ENCODE measurements at regions not wholly inside any gene's neighbourhood (a gene's known extent, or its start where the extent isn't known, plus 50 kb on each side); places are given as distances from the start of the nearest gene placed in this dataset.
"Not testable (repeated sequence)": the region's sequence is repeated elsewhere in the genome, so short reads cannot be mapped to it uniquely, and the experiment has no call there.

DNA sequence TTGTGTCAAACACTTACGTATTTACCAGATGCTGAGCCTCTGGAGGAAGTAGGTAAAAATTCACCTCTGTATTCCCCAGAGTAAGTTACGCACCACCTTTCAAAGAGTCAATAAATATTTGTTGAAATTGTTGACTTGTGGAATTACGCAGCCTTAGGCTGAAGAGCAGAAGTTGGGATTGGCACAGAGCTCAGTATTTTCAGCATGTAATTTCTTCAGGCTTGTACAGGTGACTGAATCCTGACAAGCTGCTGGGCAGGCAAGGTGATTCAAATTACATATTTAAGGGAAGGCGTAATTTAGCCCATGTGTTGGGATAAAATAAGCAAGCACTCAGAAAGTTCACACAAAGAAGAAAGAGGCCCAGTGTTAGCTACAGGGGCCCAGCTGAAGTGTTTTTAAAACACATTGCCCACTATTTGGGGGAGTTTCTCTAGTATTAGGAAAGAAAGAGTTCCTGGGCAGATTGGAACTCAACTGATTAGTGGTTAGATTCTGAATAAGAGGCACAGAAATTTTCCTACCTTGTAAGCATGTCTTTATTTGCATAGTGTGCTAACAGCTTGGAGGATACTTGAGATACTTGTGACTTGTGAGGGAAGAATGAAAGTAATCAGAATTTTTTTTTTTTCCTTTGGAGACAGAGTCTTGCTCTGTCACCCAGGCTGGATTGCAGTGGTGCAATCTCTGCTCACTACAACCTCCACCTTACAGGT is 165.3 kb upstream of the FBXL7 start:
- no peak for DNase-seq (ENCODE audit: low read depth)

- DNase-seq (ENCODE audit: low read depth), result no peak
Measured at GRCh38 chr5:15333091-15333490, 166.9 kb upstream of the FBXL7 start.

DNA sequence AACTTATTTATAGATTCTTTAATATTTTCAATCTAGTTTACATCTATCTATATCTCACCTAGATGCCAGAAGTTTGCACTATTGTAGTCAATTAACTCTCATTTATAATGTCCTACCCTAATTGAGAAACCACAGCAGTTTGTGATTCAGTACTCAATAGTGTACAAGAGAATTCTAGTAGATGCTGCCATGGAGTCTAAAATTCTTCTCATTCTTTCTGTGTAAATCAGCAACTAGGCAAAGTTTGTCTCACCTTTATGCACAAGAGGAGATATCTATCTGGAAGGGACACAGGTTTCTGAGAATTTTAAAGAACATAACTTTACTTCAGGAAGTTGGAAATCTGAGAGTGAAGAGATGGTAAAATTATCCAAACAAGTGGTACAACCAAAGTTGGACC is 173.0 kb upstream of the FBXL7 start:
- no peak for DNase-seq (ENCODE audit: low read depth)

DNA sequence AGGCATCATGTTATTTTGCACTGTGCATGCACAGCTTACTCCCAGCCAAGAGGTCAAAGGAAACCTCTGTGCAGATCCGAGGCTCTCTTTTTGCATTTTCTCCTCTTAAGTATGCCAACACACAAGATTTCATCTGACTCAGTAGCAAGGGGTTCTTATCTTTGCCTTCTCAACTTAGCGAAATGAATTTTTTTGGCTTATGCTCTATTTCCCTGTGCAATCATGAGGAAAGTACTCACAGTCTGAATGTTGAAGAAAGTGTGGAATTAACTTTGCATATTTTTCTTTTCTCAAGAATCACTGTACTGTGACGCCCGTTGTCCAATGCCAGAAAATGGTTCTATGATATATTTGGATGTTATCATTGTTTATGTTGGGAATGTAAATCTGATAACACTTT is 173.5 kb upstream of the FBXL7 start:
- DNase-seq (ENCODE audit: low read depth), result no peak

- no peak for DNase-seq (ENCODE audit: low read depth)
Measured at GRCh38 chr5:15322421-15322820, 177.6 kb upstream of the FBXL7 start.

DNA sequence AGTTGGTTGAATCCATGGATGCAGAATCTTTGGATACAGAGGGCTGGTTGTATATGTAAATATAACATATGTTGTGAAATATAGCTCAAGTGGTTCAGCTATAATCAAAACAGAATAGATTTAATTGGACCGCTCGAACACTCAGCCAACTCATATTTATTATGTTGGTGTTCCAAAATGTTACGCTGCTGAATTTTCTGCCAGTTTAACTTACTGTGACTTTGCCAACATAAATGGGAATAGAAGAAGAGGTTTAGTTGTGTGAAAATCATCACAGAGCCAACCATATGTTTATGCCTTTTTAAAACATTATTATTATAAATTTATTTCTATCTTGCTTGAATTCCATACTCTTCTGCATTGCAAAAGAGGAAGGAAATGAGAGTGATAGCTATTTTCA is 178.2 kb upstream of the FBXL7 start:
- DNase-seq (ENCODE audit: low read depth), result no peak

GRCh38 chr5:15320871-15321270 is 179.1 kb upstream of the FBXL7 start:
- no peak for DNase-seq (ENCODE audit: low read depth)

DNA sequence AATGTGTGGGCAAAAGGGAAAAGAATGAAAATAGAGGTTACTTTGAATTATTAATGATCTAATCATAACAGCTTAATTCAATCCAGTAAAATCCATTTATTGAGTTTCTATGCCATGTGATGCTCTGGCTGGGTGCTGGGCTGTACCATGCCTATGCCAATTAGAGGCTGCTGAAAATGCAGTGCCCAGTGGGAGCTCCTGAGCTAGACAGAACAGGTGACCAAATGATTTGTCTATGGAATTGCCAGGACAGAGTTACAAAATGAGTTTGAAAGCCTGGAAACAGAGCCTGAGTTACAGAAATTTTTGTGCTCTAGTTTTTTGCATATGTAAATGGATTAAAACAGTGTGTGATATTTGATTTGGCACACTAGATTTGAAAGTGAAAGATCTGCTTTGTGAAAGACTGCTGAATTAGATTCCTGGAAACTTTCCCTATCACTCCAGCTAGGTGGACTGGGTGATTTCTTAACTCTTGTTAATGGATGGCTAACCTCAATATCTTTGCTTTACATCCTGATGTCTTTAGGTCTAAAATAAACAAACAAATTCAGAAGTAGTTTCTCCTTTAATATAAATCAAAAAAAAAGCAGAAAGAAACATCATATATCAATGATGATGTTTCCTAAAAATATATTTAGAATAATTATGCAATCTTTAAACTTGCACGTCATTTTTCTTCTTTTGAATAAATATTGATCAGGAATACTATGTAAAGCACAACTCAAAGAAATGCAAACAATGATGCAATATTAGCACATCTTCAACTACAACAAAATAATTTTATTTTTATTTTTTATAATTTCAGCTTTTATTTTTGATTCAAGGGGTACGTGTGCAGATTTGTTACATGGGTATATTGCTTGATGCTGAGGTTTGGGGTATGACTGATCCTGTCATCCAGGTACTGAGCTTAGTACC is 194.8 kb upstream of the FBXL7 start:
- DNase-seq (ENCODE audit: low read depth), result no peak

GRCh38 chr5:15304066-15304731 is 195.8 kb upstream of the FBXL7 start:
- DNase-seq (ENCODE audit: low read depth), result no peak

DNA sequence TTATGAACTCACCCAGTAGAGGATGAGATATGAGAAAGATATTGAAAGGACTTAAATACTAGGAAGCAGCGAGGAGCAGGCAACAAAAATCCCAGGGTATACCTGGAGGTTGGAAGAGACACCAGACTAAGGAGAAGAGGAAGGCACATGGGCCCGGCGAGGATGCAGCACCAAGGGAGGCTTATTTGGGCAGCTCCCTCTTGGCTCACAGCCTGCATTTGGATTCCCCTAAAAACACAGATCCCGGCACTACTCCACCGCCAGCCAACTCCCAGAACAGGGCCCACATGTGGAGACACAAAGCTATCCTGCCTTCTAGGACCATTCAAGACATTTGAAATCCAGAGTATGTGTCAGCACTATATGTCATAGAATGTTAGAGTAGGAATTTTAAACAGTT is 199.8 kb upstream of the FBXL7 start:
- DNase-seq (ENCODE audit: low read depth), result no peak

DNA sequence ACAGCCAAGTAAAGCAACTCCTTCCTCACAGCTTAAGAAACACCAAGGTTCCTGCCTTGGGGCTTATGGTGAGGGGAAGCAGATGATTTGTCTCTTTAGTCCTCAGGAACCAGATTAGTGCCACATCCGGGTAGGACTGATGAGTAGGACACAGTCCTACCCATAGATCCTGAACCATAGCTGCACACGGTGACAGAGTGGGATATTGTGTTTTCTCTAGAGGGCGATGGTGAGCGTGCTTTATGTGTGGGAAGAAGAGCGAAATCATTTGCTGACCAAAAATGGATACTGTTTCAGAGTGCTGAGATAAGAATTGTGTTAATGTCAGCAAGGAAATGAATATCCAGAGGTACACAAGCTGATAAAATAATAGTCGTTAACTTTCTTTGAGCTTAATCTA is 209.0 kb upstream of the FBXL7 start:
- no peak for DNase-seq (ENCODE audit: low read depth)

DNA sequence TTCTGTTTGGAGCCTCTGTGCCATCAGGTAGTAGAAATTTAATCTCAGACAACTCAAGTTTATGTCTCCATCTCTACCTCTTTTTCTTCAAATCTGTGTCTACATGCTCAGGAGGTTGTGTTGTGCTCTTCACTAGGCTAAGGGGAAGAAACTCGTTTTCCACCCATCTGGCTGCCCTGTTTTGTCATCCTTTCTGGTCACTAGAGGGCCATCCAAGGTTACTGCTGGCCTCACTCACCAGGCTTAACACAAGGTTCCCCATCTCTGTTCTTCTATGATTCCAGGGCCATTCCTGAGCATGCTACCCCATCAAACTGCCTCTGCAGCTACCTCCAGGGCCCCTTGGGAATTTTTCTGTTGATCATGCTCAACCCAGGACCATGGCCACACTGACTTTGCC is 213.3 kb upstream of the FBXL7 start:
- DNase-seq (ENCODE audit: low read depth), result no peak

- DNase-seq (ENCODE audit: low read depth), result no peak
Measured at GRCh38 chr5:15285901-15286583, 213.9 kb upstream of the FBXL7 start.

DNA sequence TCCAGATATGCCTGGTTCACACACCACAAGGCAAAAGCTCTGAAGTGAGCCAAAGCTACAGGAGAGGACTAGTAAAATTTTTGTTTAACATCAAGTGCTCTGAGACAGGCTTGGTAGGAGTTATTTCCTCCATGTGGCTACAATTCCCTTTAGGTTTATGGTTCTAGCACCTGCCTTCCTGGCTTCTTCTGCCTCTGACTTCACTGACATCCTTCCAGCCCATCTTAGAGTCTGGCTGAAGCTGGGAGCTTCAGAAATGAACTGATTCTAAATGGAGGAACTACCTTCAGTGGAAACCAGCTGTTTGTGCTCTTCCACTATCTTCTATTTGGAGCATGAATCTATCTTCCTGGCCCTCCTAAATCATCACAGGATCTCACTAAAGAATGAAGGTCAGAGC is 215.3 kb upstream of the FBXL7 start:
- no peak for DNase-seq (ENCODE audit: low read depth)

DNA sequence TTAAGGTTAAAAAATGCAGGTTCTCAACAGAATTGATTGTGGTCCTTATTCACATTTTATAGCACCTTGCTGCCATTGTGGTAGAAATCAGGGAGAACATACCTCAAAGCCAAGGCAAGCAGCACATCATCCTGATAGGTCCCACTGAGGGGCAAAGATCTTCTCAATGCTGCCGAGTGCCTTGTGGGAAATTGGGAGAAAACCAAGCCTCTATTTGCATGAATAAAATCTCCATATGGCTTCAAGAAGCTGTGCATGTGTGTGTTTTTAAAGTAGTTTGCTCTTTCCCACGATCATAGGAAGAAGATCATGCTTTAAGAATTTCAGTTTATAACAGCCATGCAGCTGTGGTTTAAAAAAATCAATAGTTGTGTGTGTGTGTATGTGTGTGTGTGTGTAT is 216.9 kb upstream of the FBXL7 start:
- no peak for DNase-seq (ENCODE audit: low read depth)

GRCh38 chr5:15282611-15283010 is 217.4 kb upstream of the FBXL7 start:
- DNase-seq (ENCODE audit: low read depth), result no peak

- not testable (repeated sequence) for DNase-seq (ENCODE audit: low read depth)
Measured at GRCh38 chr5:15271596-15271995, 228.4 kb upstream of the FBXL7 start.

DNA sequence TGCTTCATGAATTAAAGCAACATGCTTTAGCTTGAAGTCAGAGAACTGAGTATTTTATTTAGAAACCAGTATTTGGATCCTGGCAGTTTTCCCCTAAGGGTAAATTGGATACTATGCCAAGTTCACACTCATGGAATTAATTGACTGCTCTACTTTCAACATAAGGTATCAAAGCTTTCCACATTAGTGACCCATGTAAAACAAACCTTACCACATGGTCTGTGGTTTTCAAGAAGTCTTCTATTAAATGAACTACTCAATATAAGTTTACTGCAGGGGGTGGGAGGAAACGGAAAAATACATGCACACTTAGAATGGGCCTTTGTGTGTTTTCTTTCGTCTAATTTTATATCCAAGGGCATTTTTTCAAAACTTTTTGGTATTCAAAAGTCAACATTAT is 232.0 kb upstream of the FBXL7 start:
- DNase-seq (ENCODE audit: low read depth), result no peak

- no peak for DNase-seq (ENCODE audit: low read depth)
Measured at GRCh38 chr5:15266841-15267240, 233.1 kb upstream of the FBXL7 start.

DNA sequence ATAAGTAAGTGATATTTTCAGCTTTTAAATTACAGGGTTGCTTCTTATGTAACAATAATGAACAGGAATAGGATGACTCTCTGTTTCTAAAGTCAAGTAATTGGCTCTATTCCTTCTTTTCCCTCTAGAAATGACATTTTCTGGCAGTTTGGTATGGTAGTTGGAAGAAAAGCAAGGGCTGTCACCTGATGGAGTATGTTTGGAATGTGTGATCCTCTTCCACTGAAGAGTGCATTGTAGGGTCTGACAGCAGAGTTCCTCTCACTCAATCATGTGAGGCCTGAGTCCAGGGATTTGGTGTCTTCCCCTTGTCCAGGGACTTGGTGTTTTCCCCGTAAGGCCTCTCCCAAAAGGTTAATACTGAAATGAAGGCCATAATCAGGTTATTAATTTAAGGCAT is 233.8 kb upstream of the FBXL7 start:
- no peak for DNase-seq (ENCODE audit: low read depth)

DNA sequence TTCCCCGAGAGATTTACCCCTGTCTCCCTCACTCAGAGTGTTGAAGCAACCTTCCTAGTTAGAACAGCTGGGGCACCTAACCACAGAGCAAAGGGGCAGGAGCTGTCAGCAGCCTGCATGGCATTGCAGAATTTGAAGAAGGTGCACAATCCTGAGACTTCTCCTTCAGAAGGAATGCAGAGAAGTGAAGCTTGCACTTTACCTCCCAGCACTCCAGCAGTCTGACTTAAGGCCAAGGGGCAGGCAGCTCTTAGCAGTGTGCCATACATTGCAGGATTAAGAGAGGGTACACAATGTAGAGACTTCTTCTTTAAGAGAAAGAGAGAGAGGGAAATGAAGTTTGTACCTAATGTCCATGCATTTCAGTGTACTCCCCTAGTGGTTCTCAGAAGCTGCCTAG is 236.0 kb upstream of the FBXL7 start:
- DNase-seq (ENCODE audit: low read depth), result no peak

DNA sequence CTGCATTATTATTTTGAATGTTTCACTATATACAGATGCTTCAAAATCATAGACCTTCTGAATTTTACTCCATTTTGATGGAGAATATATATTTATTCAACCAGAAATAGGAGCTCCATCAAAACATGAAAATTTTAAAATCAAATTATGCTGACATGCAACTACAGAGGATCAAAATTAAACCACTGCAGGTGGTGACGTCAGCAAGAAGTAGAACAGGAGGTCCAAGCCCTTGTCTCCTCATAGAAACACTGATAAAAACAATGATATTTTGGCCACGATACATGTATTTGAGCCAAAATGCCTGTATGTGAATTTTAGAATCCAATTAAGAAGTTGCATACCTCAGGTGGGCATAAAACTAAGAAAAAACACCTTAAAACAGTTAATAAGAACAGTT is 236.6 kb upstream of the FBXL7 start:
- no peak for DNase-seq (ENCODE audit: low read depth)

All from activated gamma-delta T cell treated with anti-CD3 and anti-CD28 coated beads, Interleukin-2, amount 50 U/mL, for 16 hours (primary cell).